ENCODE measurements at regions not wholly inside any gene's neighbourhood (a gene's known extent, or its start where the extent isn't known, plus 50 kb on each side); places are given as distances from the start of the nearest gene placed in this dataset.
"Not testable (repeated sequence)": the region's sequence is repeated elsewhere in the genome, so short reads cannot be mapped to it uniquely, and the experiment has no call there.

DNA sequence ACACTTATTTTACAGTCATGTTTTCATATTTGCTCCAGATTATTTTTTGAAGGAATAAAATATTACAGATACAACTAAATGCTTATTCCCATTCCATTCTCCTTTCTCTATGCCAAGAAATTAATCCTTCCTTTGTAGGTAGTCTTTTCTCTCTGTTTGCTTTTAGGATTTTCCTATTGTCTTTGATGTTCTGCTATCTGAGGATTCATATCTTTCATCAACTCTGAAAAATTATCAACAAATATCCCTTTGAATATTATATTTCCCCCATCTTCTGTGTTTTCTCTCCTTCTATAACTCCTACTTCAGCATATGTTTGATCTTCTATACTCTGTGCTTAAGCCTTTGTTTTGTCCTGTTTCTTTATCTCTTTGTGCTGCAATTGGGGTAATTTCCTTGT lies 260.4 kb upstream of the RBMS1 start:
- Histone ChIP-seq H3K4me3 (replicated peaks; ENCODE audit: low read depth, low read length) (no peak overlapping the region), H3K36me3 (ENCODE audit: control insufficient read depth, insufficient read depth, low read length) (no peaks in the 10 kb centered on the region), H3K27me3 (replicated peaks; ENCODE audit: control insufficient read depth, insufficient read depth, low read length) (no peaks in the 10 kb centered on the region)
- no peak for DNase-seq (ENCODE audit: extremely low read depth, insufficient read length)
- TF ChIP-seq, protein P1, sequence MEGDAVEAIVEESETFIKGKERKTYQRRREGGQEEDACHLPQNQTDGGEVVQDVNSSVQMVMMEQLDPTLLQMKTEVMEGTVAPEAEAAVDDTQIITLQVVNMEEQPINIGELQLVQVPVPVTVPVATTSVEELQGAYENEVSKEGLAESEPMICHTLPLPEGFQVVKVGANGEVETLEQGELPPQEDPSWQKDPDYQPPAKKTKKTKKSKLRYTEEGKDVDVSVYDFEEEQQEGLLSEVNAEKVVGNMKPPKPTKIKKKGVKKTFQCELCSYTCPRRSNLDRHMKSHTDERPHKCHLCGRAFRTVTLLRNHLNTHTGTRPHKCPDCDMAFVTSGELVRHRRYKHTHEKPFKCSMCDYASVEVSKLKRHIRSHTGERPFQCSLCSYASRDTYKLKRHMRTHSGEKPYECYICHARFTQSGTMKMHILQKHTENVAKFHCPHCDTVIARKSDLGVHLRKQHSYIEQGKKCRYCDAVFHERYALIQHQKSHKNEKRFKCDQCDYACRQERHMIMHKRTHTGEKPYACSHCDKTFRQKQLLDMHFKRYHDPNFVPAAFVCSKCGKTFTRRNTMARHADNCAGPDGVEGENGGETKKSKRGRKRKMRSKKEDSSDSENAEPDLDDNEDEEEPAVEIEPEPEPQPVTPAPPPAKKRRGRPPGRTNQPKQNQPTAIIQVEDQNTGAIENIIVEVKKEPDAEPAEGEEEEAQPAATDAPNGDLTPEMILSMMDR (IDR thresholded peaks at IDR 0.05; ENCODE audit: insufficient read depth, low read length, poor library complexity, severe bottlenecking) = no peak

DNA sequence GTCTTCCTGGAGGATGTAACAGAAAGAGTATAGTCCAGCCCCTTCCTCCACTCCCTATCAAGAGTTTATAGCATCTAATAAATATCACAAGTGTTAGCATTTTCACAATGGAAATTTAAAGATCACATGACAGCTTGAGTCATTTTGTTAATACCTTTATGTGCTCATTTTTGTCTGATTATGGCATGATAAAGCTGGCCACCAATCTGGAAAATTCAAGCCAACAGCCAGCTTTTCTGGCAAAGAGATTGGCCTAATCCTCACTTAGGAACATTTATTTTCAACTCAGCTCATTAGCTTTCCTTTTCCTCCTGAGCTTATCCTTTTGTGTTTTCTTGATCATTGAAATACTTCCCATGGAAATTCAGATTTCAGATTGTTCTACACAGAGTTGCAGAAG lies 262.9 kb upstream of the RBMS1 start:
- DNase-seq (ENCODE audit: extremely low read depth, insufficient read length) = no peak
- Histone ChIP-seq H3K36me3 (ENCODE audit: control insufficient read depth, insufficient read depth, low read length) (no peaks in the 10 kb centered on the region), H3K4me3 (replicated peaks; ENCODE audit: low read depth, low read length) (no peak overlapping the region), H3K27me3 (replicated peaks; ENCODE audit: control insufficient read depth, insufficient read depth, low read length) (no peaks in the 10 kb centered on the region)
- TF ChIP-seq, protein P1 (IDR thresholded peaks at IDR 0.05; ENCODE audit: insufficient read depth, low read length, poor library complexity, severe bottlenecking) = no peak

DNA sequence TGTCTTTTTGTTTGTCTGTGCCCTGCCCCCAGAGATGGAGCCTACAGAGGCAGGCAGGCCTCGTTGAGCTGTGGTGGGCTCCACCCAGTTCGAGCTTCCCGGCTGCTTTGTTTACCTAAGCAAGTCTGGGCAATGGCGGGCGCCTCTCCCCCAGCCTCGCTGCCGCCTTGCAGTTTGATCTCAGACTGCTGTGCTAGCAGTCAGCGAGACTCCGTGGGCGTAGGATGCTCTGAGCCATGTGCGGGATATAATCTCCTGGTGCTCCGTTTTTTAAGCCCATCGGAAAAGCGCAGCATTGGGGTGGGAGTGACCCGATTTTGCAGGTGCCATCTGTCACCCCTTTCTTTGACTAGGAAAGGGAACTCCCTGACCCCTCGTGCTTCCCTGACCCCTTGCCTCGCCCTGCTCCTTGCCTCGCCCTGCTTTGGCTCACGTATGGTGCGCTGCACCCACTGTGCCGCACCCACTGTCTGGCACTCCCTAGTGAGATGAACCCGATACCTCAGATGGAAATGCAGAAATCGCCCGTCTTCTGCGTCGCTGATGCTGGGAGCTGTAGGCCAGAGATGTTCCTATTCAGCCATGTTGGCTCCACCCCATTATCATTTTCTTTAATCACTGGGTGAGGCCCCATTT lies 269.0 kb upstream of the RBMS1 start:
- DNase-seq (ENCODE audit: extremely low read depth, insufficient read length); H3K36me3 ChIP-seq (ENCODE audit: control insufficient read depth, insufficient read depth, low read length); H3K4me3 ChIP-seq (replicated peaks; ENCODE audit: low read depth, low read length): not testable (repeated sequence)

DNA sequence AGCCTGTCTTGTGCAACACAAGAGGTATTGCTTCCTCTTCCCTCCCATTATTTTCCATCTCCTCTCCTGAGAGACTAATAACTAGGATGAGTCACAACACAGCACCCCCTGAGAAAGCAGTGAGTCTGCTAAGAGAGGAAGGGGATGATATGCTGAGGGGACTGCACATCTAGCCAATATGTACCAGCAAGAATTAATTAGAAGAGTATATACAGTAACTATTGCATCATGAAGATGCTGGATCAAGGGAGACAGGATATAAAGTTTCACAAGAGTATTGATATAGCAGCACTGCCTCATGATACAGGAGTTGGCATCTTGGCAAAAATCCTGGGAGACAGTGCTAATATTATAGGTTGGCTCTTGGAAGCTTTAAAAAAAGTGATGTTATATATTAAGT lies 289.9 kb upstream of the RBMS1 start:
- Histone ChIP-seq H3K36me3 (ENCODE audit: control insufficient read depth, insufficient read depth, low read length) (no peaks in the 10 kb centered on the region), H3K4me3 (replicated peaks; ENCODE audit: low read depth, low read length) (no peak overlapping the region), H3K27me3 (replicated peaks; ENCODE audit: control insufficient read depth, insufficient read depth, low read length) (no peaks in the 10 kb centered on the region)
- DNase-seq (ENCODE audit: extremely low read depth, insufficient read length) = no peak
- TF ChIP-seq, protein P1 (IDR thresholded peaks at IDR 0.05; ENCODE audit: insufficient read depth, low read length, poor library complexity, severe bottlenecking) = no peak

More for the DNA sequence above, 269.0 kb upstream of the RBMS1 start:
- H3K27me3 ChIP-seq (replicated peaks; ENCODE audit: control insufficient read depth, insufficient read depth, low read length) = not testable (repeated sequence)

DNA sequence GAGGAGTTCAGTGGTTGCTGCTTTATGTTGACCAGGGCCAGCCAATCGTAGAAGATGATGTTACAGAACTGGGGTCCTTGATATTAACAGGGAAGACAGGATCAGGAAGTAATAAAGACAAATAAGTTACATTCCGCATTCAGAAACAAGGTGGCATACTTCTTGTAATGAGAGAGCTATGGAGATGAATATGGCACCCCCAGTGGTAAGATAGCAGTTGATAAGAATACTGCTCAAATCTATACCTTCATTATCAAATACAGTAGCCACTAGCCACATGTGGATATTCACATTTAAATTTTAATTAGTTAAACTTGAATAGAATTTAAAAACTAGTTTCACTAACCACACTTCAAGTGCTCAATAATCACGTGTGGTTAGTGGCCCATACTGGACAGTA lies 290.4 kb upstream of the RBMS1 start:
- DNase-seq (ENCODE audit: extremely low read depth, insufficient read length) = no peak
- H3K4me3 ChIP-seq (replicated peaks; ENCODE audit: low read depth, low read length) = no peak overlapping the region
- no peaks in the 10 kb centered on the region for H3K27me3 ChIP-seq (replicated peaks; ENCODE audit: control insufficient read depth, insufficient read depth, low read length)
- TF ChIP-seq, protein P1 (IDR thresholded peaks at IDR 0.05; ENCODE audit: insufficient read depth, low read length, poor library complexity, severe bottlenecking) = no peak
- no peaks in the 10 kb centered on the region for H3K36me3 ChIP-seq (ENCODE audit: control insufficient read depth, insufficient read depth, low read length)

DNA sequence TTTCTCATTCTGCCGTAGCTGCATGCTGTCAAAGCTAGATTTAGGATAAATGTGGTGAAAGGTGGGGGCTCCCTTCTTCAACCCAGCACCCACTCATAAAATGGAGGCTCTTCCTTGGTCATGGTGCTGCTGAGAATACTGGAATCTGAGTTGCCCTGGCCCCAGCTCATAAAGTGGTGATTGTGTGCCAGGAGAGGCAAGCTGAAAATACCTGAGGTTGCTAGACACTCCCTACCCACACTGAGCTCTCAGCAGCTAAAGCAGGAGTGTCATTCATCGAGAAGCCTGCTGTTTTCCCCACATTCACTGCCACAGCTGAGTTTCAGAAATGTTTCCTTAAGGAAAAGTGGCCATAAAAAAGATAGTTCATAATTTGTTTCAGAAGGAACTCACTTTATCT lies 297.1 kb upstream of the RBMS1 start:
- Histone ChIP-seq H3K4me3 (replicated peaks; ENCODE audit: low read depth, low read length) (no peak overlapping the region), H3K27me3 (replicated peaks; ENCODE audit: control insufficient read depth, insufficient read depth, low read length) (no peaks in the 10 kb centered on the region), H3K36me3 (ENCODE audit: control insufficient read depth, insufficient read depth, low read length) (no peaks in the 10 kb centered on the region)
- TF ChIP-seq, protein P1 (IDR thresholded peaks at IDR 0.05; ENCODE audit: insufficient read depth, low read length, poor library complexity, severe bottlenecking) = no peak
- DNase-seq (ENCODE audit: extremely low read depth, insufficient read length) = no peak
